GM13977 (cell line): ENCODE measurements at regions not wholly inside any gene's neighbourhood (a gene's known extent, or its start where the extent isn't known, plus 50 kb on each side); places are given as distances from the start of the nearest gene placed in this dataset.

Experiments used
- DNase-seq: peaks from one replicate; pipeline ENCODE4 v3.0.0; 2012; ENCODE audit warnings: low spot score
- in situ Hi-C: fragments of 300-500 bp; cut with MboI; formaldehyde crosslinking; loops from one replicate; pipeline ENCODE4 v1.12.0; 2022; ENCODE audit warnings: low sequenced_read_pairs, low pct_unique_long_range_greater_than_20kb, mixed read lengths, inconsistent platforms; ENCODE audit not compliant: unreplicated experiment
- TF ChIP-seq, protein P1 (sequence below): IDR thresholded peaks from 2 replicates; pipeline ENCODE4 v1.5.1; 2012; ENCODE audit warnings: mild to moderate bottlenecking, control low read depth; ENCODE audit not compliant: insufficient read depth; ENCODE audit errors: extremely low read depth, missing control alignments

DNA sequence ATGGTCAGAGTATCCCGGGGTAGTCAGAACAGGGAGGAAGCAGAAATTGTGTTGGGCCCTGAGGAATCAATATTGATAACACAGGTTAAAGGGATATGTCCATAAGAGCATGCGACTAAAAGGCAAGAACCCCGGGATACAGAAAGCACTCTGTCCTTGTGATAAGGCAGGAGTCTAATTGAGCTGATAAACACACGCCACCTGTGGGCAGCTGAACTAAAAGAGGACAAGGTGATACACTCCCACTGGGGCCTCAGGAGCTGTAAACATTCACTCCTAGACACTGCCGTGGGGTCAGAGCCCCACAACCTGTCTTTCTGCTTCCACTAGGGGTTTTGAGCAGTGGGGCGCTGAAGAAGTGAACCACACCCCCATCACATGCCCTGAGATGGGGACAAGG, 144.7 kb upstream of the MPDZ start:
- TF ChIP-seq, protein P1, sequence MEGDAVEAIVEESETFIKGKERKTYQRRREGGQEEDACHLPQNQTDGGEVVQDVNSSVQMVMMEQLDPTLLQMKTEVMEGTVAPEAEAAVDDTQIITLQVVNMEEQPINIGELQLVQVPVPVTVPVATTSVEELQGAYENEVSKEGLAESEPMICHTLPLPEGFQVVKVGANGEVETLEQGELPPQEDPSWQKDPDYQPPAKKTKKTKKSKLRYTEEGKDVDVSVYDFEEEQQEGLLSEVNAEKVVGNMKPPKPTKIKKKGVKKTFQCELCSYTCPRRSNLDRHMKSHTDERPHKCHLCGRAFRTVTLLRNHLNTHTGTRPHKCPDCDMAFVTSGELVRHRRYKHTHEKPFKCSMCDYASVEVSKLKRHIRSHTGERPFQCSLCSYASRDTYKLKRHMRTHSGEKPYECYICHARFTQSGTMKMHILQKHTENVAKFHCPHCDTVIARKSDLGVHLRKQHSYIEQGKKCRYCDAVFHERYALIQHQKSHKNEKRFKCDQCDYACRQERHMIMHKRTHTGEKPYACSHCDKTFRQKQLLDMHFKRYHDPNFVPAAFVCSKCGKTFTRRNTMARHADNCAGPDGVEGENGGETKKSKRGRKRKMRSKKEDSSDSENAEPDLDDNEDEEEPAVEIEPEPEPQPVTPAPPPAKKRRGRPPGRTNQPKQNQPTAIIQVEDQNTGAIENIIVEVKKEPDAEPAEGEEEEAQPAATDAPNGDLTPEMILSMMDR, result no peak
- in situ Hi-C loops, result loop anchor here (10.0 kb wide), 1 partner anchor 931 kb away; no protein-coding TSS in a partner anchor
- no peak for DNase-seq

DNA sequence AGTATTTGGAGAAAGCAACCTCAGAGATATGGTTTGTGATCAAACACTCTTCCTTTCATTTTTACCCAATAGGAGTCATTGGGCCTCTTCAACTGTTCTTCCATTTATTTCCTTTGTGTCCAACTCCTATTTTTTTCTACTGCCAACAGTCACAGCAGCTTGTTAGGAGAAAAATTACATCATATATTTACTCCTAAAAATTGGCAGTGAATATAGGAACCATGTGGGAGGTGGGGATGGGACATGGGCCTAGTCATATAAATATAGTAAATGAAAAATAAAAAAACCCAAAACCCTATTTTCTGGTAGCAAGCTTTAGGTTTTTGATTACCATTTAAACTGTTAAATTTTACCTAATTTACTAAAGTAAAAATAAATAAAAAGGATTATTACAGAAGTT, 134.9 kb upstream of the MPDZ start:
- no peak for DNase-seq
- in situ Hi-C loops, result no loop called here
- TF ChIP-seq, protein P1, result no peak

DNA sequence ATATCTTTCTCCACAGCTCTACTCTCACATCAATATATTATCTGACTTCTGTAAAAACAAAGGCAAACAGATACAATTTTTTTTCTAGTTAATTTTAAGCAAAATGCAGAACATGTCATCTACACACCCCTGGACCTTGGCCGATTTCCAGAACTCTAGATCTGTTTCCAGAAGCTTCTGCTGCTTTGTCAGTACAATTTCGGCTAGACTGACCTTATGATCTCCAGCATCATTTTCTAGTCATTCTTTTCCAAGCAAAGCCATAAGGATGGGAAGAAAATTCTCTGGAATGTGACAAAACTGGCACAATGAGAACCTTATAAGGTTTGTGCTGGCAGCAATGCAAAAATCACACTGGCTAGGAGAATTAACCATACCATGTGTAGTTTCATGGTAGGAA, 132.8 kb upstream of the MPDZ start:
- TF ChIP-seq, protein P1, result no peak
- in situ Hi-C loops, result no loop called here
- no peak for DNase-seq

DNA sequence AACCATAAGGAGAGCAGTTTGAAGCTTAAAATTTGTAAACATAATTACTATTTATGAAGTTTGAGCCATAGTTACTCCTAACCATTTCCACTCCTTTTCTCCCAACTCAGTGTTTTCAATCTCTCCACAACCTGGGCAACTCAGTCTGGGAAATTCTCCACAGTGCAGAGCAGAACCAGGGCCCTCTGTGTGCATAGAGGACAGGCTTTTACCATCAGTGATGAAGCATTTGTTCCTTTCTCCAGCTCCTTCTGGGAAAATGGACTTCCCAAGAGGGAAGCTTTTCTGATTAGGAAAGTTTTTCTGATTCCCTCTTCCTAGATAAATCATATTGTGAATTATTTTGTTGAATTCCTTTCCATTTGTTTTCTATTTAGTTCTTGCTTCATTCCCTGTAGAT, 132.3 kb upstream of the MPDZ start:
- TF ChIP-seq, protein P1, result no peak
- no peak for DNase-seq
- in situ Hi-C loops, result no loop called here

DNA sequence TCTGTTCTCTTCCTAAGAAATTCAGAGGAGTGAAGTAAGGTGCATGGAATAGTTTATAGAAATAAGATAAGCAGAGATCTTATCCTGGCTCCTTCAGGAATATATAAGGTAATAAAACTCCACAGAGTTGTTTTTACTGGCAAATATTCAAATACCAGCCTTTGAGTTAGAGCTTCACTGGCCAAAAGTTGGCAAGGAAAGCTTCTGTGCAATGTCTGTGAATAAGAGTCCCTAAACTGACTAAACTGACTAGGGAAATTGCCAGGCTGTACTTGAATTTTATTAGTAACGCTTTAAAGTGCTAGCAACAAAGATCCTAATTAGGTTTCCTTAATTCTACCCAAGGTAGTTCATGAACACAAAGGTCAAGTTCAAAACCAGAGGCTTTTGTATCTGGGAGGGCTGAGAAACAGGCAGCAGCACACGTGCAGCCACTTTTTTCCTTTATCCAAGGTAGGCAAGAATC, 131.1 kb upstream of the MPDZ start:
- DNase-seq, result no peak
- TF ChIP-seq, protein P1, result no peak
- in situ Hi-C loops, result no loop called here

DNA sequence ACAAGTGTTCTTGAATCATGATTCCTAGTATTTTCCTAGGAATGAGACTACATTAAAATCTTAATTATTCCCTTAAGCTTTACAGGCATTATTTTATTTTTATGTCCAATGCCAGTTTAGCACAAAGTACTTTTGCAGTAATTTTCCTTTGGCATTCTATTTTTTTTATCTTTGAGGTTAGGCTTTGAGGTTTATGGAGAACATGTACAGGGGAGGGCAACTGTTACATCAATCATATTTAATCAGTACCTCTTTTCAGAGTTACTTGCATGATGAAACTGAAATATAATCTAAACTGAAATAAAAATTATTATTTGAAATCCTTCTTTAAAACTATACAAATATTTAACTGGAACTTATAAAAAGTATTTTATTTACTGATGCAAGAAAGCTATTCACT, 118.2 kb upstream of the MPDZ start:
- no peak for DNase-seq
- TF ChIP-seq, protein P1, result no peak
- in situ Hi-C loops, result no loop called here

DNA sequence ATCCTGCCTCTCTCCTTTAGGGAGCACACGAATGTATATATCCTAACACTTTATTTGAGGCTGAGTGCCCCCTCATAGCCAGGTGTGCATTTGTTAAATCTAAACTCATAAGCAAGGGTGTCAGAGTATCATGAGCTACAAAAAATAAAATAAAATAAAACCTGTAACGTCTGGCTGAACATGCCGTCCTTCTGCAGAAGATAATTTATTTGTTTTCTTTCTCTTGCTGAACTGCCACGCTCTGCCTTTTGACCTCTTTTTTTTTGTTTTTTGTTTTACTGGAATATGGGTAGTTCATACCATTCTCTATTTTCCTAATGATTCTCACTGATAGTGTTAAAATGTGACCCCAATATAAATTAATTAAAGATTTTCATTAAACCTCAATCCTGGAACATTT, 117.7 kb upstream of the MPDZ start:
- in situ Hi-C loops, result no loop called here

More for the DNA sequence above, 117.7 kb upstream of the MPDZ start:
- TF ChIP-seq, protein P1, result no peak
- DNase-seq, result no peak
